SK-N-SH (cell line): ENCODE measurements at regions not wholly inside any gene's neighbourhood (a gene's known extent, or its start where the extent isn't known, plus 50 kb on each side); places are given as distances from the start of the nearest gene placed in this dataset.

Experiments used
- CTCF ChIA-PET: fragments of 300-600, 350-600 bp; formaldehyde crosslinking; extraction: SDS; loops from one replicate; lab custom pipeline; 2021; lab: Yijun Ruan, JAX
- POLR2A ChIA-PET: fragments of 350-600 bp; sonication (Branson Sonifier 250); formaldehyde crosslinking; extraction: SDS; loops from one replicate; lab custom pipeline; 2020; ENCODE audit warnings: antibody characterized with exemption, inconsistent platforms; lab: Yijun Ruan, JAX
- DNase-seq: peaks from one replicate; pipeline ENCODE4 v3.0.0; 2012
- H2AFZ ChIP-seq: fragments of 200-600 bp; sonication (generic); 2 replicates; pipeline ENCODE4 v1.8.1; 2016; ENCODE audit warnings: antibody characterized with exemption, mild to moderate bottlenecking, low read depth
- H3F3A ChIP-seq: fragments of 200-600 bp; sonication (generic); replicated peaks from 2 replicates; pipeline ENCODE3; 2016; ENCODE audit warnings: antibody characterized with exemption, mild to moderate bottlenecking; ENCODE audit not compliant: insufficient read depth
- H3K27ac ChIP-seq, 2 experiments: fragments of 200-500 bp in 1 of 2; fragments of 200-600 bp in 1 of 2; sonication (Bioruptor generic) in 1 of 2; sonication (generic), shearing (Covaris generic) in 1 of 2; 2 replicates each; pipeline versions ENCODE4 v1.5.1 to v1.6.1; 2014 to 2016; ENCODE audit warnings: low read depth in 2 of 2, inconsistent platforms in 1 of 2, low read length in 1 of 2, mild to moderate bottlenecking in 1 of 2, mixed read lengths in 1 of 2
- H3K27me3 ChIP-seq: fragments of 200-600 bp; sonication (generic), shearing (Covaris generic); 2 replicates; pipeline ENCODE4 v1.6.1; 2016; ENCODE audit warnings: mixed run types; ENCODE audit not compliant: insufficient read depth
- H3K36me3 ChIP-seq, 2 experiments: fragments of 200-500 bp in 1 of 2; fragments of 200-600 bp in 1 of 2; sonication (Bioruptor generic) in 1 of 2; sonication (generic) in 1 of 2; replicated peaks in 1 of 2; 2 replicates each; pipeline versions ENCODE3 to v1.5.1; 2014 to 2016; ENCODE audit warnings: low read length in 1 of 2, mild to moderate bottlenecking in 1 of 2; ENCODE audit not compliant: insufficient read depth in 2 of 2, control insufficient read depth in 1 of 2
- H3K4me1 ChIP-seq, 2 experiments: fragments of 200-500 bp in 1 of 2; fragments of 200-600 bp in 1 of 2; sonication (Bioruptor generic) in 1 of 2; sonication (generic), shearing (Covaris generic) in 1 of 2; 2 replicates each; pipeline versions ENCODE4 v1.5.1 to v1.6.1; 2014 to 2016; ENCODE audit warnings: low read depth in 1 of 2, low read length in 1 of 2, mixed run types in 1 of 2; ENCODE audit not compliant: insufficient read depth in 2 of 2, control insufficient read depth in 1 of 2
- H3K4me2 ChIP-seq: fragments of 200-600 bp; sonication (generic), shearing (Covaris generic); 2 replicates; pipeline ENCODE4 v1.6.1; 2017; ENCODE audit warnings: mixed run types
- H3K4me3 ChIP-seq, 2 experiments: fragments of 200-500 bp in 1 of 2; fragments of 200-600 bp in 1 of 2; sonication (Bioruptor generic) in 1 of 2; sonication (generic), shearing (Covaris generic) in 1 of 2; 2 replicates each; pipeline versions ENCODE4 v1.5.1 to v1.8.1; 2014 to 2016; ENCODE audit warnings: low read depth in 2 of 2, inconsistent platforms in 1 of 2, low read length in 1 of 2, mild to moderate bottlenecking in 1 of 2, mixed read lengths in 1 of 2, moderate library complexity in 1 of 2
- H3K79me2 ChIP-seq: fragments of 200-600 bp; sonication (generic); 2 replicates; pipeline ENCODE4 v1.8.1; 2017; ENCODE audit warnings: mild to moderate bottlenecking; ENCODE audit not compliant: insufficient read depth
- H3K9ac ChIP-seq: fragments of 200-600 bp; sonication (generic); 2 replicates; pipeline ENCODE4 v1.6.1; 2017; ENCODE audit warnings: mixed run types
- H3K9me2 ChIP-seq: fragments of 200-600 bp; sonication (generic); 2 replicates; pipeline ENCODE4 v1.6.1; 2017; ENCODE audit warnings: mixed run types
- H3K9me3 ChIP-seq: fragments of 200-600 bp; sonication (generic); 2 replicates; pipeline ENCODE4 v1.6.1; 2017; ENCODE audit warnings: mixed run types, mild to moderate bottlenecking, moderate library complexity
- H4K20me1 ChIP-seq: fragments of 200-600 bp; sonication (generic); 2 replicates; pipeline ENCODE4 v1.6.1; 2017; ENCODE audit warnings: mild to moderate bottlenecking, mixed run types; ENCODE audit not compliant: insufficient read depth
- CHD2 ChIP-seq: fragments of 150-350 bp; IDR thresholded peaks from 2 replicates; pipeline ENCODE4 v1.6.1; 2018; ENCODE audit warnings: low read length; ENCODE audit not compliant: partially characterized antibody
- EZH2phosphoT487 ChIP-seq: fragments of 200-600 bp; sonication (generic); IDR thresholded peaks from 2 replicates; pipeline ENCODE4 v1.6.1; 2017; ENCODE audit warnings: low read depth, mixed run types, mild to moderate bottlenecking, antibody characterized with exemption, moderate library complexity, borderline replicate concordance
- FOXJ3 ChIP-seq: sonication (generic); formaldehyde crosslinking; IDR thresholded peaks from 2 replicates; pipeline ENCODE4 v1.5.1; 2020; ENCODE audit warnings: mild to moderate bottlenecking, missing genetic modification reagents
- JUND ChIP-seq: IDR thresholded peaks from 2 replicates; pipeline ENCODE4 v1.4.0; 2012
- MAX ChIP-seq: IDR thresholded peaks from 2 replicates; pipeline ENCODE4 v1.4.0; 2012; ENCODE audit warnings: low read depth
- NRF1 ChIP-seq: IDR thresholded peaks from 2 replicates; pipeline ENCODE4 v1.6.1; 2012; ENCODE audit warnings: low read depth, mild to moderate bottlenecking, low read length
- PBX3 ChIP-seq: IDR thresholded peaks from 2 replicates; pipeline ENCODE4; 2012
- RAD21 ChIP-seq: IDR thresholded peaks from 2 replicates; pipeline ENCODE4 v1.6.1; 2012; ENCODE audit warnings: mild to moderate bottlenecking, low read length
- RXRA ChIP-seq: IDR thresholded peaks from 2 replicates; pipeline ENCODE4 v1.4.0; 2012; ENCODE audit warnings: low read depth, mild to moderate bottlenecking, borderline replicate concordance
- SIN3A ChIP-seq: IDR thresholded peaks from 2 replicates; pipeline ENCODE4 v1.6.1; 2012; ENCODE audit warnings: low read depth, mild to moderate bottlenecking, low read length, moderate library complexity, borderline replicate concordance
- TAF1 ChIP-seq: IDR thresholded peaks from 2 replicates; pipeline ENCODE4 v1.6.1; 2012; ENCODE audit warnings: low read depth, mild to moderate bottlenecking, low read length, moderate library complexity, borderline replicate concordance
- TCF12 ChIP-seq: IDR thresholded peaks from 2 replicates; pipeline ENCODE4 v1.4.0; 2012
- TEAD4 ChIP-seq: IDR thresholded peaks from 2 replicates; pipeline ENCODE4 v1.4.0; 2012; ENCODE audit warnings: mild to moderate bottlenecking, borderline replicate concordance; ENCODE audit not compliant: insufficient read depth
- USF2 ChIP-seq: fragments of 150-350 bp; IDR thresholded peaks from 2 replicates; pipeline ENCODE4 v1.6.1; 2017; ENCODE audit warnings: antibody characterized with exemption, low read length, low read depth, borderline replicate concordance
- YY1 ChIP-seq: IDR thresholded peaks from 2 replicates; pipeline ENCODE4 v1.4.0; 2012; ENCODE audit warnings: low read depth, mild to moderate bottlenecking
- ZBTB33 ChIP-seq: IDR thresholded peaks from 2 replicates; pipeline ENCODE4 v1.4.0; 2012; ENCODE audit warnings: low read depth, borderline replicate concordance
- WGBS: methylation state at CpG from one replicate; pipeline ENCODE4 v1.1.6; 2017; ENCODE audit warnings: low lambda C conversion rate; 5-methylcytosine and 5-hydroxymethylcytosine counted together

- no peaks in the 10 kb centered on the region for H3K9me2 ChIP-seq
- ChIA-PET POLR2A (no interaction called here), CTCF (interaction anchor here (0.6 kb wide), 1 partner anchor 106 kb away, joined by 3 read pairs; no protein-coding TSS in a partner anchor)
- no peaks in the 10 kb centered on the region for H3K79me2 ChIP-seq
- no peak overlapping the region for H2AFZ ChIP-seq
- H3K4me1 ChIP-seq: no peaks in the 10 kb centered on the region
- no peaks in the 10 kb centered on the region for H3F3A ChIP-seq
- no peak overlapping the region for H3K4me3 ChIP-seq
- H3K27ac ChIP-seq: no peak overlapping the region
- H4K20me1 ChIP-seq: no peaks in the 10 kb centered on the region
- TF ChIP-seq YY1 (no peak), ZBTB33 (no peak), TAF1 (no peak), FOXJ3 (CRISPR knock-in tag) (no peak), NRF1 (no peak), RAD21 (no peak), PBX3 (no peak), MAX (no peak), EZH2phosphoT487 (no peak), TCF12 (no peak), USF2 (no peak), JUND (no peak), RXRA (no peak), SIN3A (no peak), CHD2 (no peak), TEAD4 (no peak)
- H3K9me3 ChIP-seq: no peaks in the 10 kb centered on the region
- DNase-seq: no peak
- H3K9ac ChIP-seq: no peak overlapping the region
- H3K27me3 ChIP-seq: no peaks in the 10 kb centered on the region
- no peaks in the 10 kb centered on the region for H3K36me3 ChIP-seq
- no peak overlapping the region for H3K4me2 ChIP-seq
- 0% methylated on average over 3 of the region's 3 CpGs for WGBS
Observed at GRCh38 chr12:63228853-63229252, 77.9 kb upstream of the AVPR1A start.
